HEK293T (cell line): ENCODE measurements at regions not wholly inside any gene's neighbourhood (a gene's known extent, or its start where the extent isn't known, plus 50 kb on each side); places are given as distances from the start of the nearest gene placed in this dataset.
"Not testable (repeated sequence)": the region's sequence is repeated elsewhere in the genome, so short reads cannot be mapped to it uniquely, and the experiment has no call there.

Source experiments
- ELF4 ChIP-seq: fragments of 450-650 bp; IDR thresholded peaks from 2 replicates; pipeline ENCODE4 v1.6.1; 2017; ENCODE audit warnings: antibody characterized with exemption
- SP1 ChIP-seq: fragments of 450-650 bp; IDR thresholded peaks from 2 replicates; pipeline ENCODE4 v1.6.1; 2017
- SUZ12 ChIP-seq: fragments of 450-650 bp; IDR thresholded peaks from 2 replicates; pipeline ENCODE4 v1.6.1; 2016; ENCODE audit warnings: mild to moderate bottlenecking

- TF ChIP-seq SUZ12, SP1, ELF4: not testable (repeated sequence)
Measured at GRCh38 chrX:45546697-45547096, 346.0 kb upstream of the DIPK2B start.
